VCaP (cell line): ENCODE measurements at regions not wholly inside any gene's neighbourhood (a gene's known extent, or its start where the extent isn't known, plus 50 kb on each side); places are given as distances from the start of the nearest gene placed in this dataset.

ENCODE experiments used
- H3K27ac ChIP-seq: fragments of 450-650 bp; 2 replicates; pipeline ENCODE4 v1.5.1; 2017
- TF ChIP-seq, protein P1 (sequence below): fragments of 450-650 bp; conservative IDR thresholded peaks from 2 replicates; pipeline ENCODE4 v1.5.1; 2017; ENCODE audit warnings: mild to moderate bottlenecking, moderate library complexity

DNA sequence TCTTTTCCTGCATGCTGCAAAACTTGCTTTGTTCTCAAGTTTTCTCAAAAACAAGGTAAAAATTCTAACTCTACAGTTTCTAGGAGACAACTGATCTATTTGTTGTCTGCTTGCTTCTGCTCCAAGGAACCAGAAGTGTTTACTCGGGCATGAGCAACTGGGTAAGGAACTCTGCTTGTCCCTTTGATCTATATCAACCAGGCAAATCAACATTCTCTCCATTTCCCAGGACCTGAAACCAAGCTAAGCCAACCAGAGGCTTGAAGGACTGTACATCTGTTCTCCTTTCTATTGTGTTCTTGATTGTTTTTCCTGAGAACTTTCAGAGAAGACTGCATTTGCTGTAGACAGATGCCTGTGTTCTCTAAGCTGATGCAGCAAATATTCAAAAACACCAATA lies 335.0 kb upstream of the KCNH7 start:
- no peak overlapping the region for H3K27ac ChIP-seq
- TF ChIP-seq, protein P1, sequence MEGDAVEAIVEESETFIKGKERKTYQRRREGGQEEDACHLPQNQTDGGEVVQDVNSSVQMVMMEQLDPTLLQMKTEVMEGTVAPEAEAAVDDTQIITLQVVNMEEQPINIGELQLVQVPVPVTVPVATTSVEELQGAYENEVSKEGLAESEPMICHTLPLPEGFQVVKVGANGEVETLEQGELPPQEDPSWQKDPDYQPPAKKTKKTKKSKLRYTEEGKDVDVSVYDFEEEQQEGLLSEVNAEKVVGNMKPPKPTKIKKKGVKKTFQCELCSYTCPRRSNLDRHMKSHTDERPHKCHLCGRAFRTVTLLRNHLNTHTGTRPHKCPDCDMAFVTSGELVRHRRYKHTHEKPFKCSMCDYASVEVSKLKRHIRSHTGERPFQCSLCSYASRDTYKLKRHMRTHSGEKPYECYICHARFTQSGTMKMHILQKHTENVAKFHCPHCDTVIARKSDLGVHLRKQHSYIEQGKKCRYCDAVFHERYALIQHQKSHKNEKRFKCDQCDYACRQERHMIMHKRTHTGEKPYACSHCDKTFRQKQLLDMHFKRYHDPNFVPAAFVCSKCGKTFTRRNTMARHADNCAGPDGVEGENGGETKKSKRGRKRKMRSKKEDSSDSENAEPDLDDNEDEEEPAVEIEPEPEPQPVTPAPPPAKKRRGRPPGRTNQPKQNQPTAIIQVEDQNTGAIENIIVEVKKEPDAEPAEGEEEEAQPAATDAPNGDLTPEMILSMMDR = no peak

DNA sequence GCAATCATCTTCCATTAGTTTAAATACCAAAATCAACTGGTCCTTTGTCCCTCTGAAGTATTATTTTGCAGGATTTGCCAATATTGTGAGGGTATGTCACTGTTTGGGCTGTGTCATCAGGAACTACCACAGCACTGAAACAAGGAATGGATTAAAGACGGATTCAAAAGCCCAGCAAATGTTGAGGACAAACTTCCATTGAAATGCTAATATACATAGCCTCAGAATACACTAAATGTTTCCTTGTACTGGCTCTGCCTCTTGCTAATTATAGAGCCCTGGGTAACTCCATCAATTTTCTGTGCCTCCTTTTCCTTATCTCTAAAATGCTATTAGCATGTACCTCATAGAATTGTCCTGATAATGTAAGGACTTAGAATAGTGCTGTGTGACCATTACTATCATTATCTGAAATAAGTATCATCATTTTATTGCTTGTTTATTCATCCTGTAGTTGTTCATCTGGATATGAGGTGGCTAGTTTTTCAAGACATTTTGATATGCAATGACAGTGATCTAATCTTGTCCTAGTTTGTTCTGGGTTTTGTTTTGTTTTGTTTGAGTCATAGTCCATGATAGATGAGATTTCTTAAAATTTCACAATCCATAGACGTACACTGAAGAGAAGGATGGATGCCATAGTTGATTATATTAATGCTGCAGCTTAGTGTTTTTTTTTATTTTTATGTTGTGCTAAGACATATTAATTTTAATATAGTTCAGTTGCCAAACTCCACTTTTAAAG lies 333.4 kb upstream of the KCNH7 start:
- H3K27ac ChIP-seq = no peak overlapping the region

DNA sequence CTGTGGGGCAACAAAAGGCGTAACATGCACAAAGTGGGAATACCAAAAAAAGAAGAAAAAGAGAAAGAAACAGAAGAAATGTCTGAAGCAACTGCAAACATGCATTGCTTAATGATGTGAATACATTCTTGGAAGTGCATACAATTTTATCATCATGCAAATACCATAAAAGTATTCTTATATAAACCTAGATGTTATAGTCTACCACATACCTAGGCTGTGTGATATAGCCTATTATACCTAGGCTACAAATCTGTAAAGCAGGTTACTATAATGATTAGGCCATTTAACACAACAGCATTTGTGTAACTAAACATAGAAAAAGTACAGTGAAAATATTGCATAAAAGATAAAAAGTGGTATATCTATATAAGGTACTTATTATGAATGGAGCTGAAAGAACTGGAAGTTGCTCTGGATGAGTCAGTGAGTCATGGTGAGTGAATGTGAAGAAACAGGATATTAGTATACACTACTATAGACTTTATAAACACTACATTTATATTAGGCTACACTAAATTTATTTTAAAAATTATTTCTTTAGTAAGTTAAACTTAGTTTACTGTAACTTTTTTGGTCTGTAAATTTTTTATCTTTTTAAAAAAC lies 319.4 kb upstream of the KCNH7 start:
- H3K27ac ChIP-seq = no peak overlapping the region

More for the DNA sequence above, 333.4 kb upstream of the KCNH7 start:
- TF ChIP-seq, protein P1 = no peak

DNA sequence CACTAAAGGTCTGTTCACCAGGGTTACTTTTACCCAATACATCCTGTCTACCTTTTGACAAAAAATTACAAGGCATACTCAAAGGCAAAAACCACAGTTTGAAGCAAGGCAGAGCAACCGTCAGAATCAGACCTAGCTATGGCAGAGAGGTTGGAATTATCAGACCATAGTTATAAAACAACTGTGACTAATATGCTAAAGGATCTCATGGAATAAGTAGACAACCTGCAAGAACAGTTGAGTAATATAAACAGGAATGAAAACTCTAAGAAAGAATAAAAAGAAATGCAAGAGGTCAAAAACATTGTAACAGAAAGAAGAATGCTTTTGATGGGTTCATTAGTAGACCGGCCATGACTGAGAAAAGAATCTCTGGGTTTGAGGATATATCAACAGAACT lies 318.8 kb upstream of the KCNH7 start:
- TF ChIP-seq, protein P1 = no peak
- no peak overlapping the region for H3K27ac ChIP-seq

More for the DNA sequence above, 319.4 kb upstream of the KCNH7 start:
- TF ChIP-seq, protein P1 = no peak

DNA sequence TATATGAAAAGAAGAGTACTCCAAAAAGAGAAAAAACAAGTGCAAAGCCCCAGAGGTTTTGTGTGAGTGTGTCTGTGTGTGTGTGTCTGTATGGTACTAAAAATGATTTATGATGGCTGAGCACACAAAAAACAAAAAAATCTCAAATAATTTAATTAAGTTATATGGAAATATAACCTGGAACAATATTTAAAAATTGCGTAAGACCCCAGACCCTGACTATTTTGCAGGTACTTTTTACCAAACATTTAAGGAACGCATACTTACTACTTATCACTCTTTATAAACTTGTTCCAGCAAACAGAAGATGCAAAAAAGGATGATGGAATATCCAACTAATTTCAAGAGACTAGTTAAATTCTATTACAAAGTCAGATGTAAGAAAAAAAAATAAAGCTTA lies 317.4 kb upstream of the KCNH7 start:
- TF ChIP-seq, protein P1 = no peak
- no peak overlapping the region for H3K27ac ChIP-seq

DNA sequence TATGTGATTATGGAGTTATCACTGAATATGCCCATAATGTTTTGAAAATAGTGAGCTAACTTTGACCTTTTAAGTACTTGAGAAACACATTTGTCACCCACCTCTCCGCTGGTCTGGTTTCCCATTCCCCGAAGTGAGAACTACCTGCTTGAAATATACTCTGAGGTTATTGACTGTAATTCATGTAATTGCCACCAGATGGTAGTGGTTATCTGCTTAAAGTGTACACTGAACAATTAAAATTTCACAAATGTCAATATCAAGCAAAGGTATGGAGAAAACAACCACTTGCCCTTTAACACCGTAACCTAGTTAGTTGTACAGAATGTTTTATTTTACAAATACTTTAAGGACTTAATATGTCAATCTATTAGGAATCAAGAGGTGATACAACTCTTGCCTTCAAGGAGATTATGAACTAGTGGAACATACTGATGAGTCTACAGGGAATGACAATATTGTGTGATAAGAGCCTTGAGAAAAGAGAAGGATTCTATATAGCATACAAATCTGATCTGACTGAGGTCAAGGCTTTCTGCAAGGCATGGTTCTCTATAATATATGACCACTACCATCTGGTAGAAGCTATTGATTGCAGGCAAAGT lies 316.8 kb upstream of the KCNH7 start:
- TF ChIP-seq, protein P1 = peak; percentile 79
- H3K27ac ChIP-seq = no peak overlapping the region

DNA sequence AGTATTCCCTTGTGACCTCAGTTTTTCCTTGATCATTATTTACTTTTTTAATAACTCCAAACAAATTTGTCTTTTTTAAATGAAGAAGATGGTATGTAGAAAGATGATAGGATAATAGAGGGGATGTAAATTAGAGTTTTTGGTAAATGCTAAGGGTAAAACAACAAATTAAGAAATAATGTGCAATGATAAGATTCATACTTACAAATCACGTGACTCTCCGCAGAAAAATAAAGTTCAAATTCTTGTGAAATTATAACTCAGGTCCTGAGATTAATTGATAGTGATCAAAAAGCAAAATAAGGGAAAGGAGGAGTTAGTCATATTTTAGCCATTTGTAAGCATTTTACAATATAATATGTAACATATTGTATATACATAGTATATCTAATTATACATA lies 304.1 kb upstream of the KCNH7 start:
- TF ChIP-seq, protein P1 = no peak

More for the DNA sequence above, 304.1 kb upstream of the KCNH7 start:
- H3K27ac ChIP-seq = no peak overlapping the region
